ENCODE measurements at regions not wholly inside any gene's neighbourhood (a gene's known extent, or its start where the extent isn't known, plus 50 kb on each side); places are given as distances from the start of the nearest gene placed in this dataset.

DNA sequence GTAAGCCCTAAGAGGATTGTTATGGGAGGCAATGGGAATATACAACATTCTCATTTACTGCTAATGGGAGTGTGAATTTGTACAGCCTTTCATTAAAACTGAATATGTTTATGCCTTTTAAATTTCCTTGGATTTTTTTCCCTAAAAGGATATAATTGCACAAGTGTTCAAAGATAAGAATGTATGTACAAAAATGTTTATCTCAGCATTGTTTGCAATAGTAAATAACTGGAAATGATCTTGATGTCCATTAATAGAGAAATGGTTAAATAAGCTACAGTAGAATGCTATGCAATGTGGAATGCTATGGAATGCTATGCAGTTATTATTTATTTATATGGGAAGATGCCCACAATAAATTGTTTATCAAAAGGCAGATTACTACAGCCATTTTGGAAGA, 62.5 kb upstream of the SLC38A2 start:
- TF ChIP-seq, protein P1, sequence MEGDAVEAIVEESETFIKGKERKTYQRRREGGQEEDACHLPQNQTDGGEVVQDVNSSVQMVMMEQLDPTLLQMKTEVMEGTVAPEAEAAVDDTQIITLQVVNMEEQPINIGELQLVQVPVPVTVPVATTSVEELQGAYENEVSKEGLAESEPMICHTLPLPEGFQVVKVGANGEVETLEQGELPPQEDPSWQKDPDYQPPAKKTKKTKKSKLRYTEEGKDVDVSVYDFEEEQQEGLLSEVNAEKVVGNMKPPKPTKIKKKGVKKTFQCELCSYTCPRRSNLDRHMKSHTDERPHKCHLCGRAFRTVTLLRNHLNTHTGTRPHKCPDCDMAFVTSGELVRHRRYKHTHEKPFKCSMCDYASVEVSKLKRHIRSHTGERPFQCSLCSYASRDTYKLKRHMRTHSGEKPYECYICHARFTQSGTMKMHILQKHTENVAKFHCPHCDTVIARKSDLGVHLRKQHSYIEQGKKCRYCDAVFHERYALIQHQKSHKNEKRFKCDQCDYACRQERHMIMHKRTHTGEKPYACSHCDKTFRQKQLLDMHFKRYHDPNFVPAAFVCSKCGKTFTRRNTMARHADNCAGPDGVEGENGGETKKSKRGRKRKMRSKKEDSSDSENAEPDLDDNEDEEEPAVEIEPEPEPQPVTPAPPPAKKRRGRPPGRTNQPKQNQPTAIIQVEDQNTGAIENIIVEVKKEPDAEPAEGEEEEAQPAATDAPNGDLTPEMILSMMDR (IDR thresholded peaks at IDR 0.05) = no peak
- Mint-ChIP-seq H3K9me3 (ENCODE audit: low read depth) (no peaks in the 10 kb centered on the region), H3K4me3 (ENCODE audit: unreplicated experiment) (no peak overlapping the region), H3K27me3 (ENCODE audit: low read depth) (no peaks in the 10 kb centered on the region), H3K36me3 (ENCODE audit: low read depth) (no peaks in the 10 kb centered on the region), H3K4me1 (ENCODE audit: low read depth) (peaks cover 45% of the 10 kb centered on the region), H3K27ac (ENCODE audit: unreplicated experiment) (no peak overlapping the region)
- no peak for DNase-seq (ENCODE audit: low spot score)

- no peak for DNase-seq (ENCODE audit: low spot score)
- Mint-ChIP-seq H3K4me1 (ENCODE audit: low read depth) (peaks cover 54% of the 10 kb centered on the region), H3K4me3 (ENCODE audit: unreplicated experiment) (no peak overlapping the region), H3K27ac (ENCODE audit: unreplicated experiment) (no peak overlapping the region), H3K27me3 (ENCODE audit: low read depth) (no peaks in the 10 kb centered on the region), H3K9me3 (ENCODE audit: low read depth) (no peaks in the 10 kb centered on the region), H3K36me3 (ENCODE audit: low read depth) (no peaks in the 10 kb centered on the region)
- TF ChIP-seq, protein P1 (IDR thresholded peaks at IDR 0.05) = no peak
Observed at GRCh38 chr12:46433829-46434228, 61.3 kb upstream of the SLC38A2 start.

- no peak for DNase-seq (ENCODE audit: low spot score)
- no peaks in the 10 kb centered on the region for H3K27me3 Mint-ChIP-seq (ENCODE audit: low read depth)
- TF ChIP-seq, protein P1 (IDR thresholded peaks at IDR 0.05) = no peak
- peaks cover 6% of the 10 kb centered on the region for H3K9me3 Mint-ChIP-seq (ENCODE audit: low read depth)
- peaks cover 40% of the 10 kb centered on the region for H3K4me1 Mint-ChIP-seq (ENCODE audit: low read depth)
- H3K36me3 Mint-ChIP-seq (ENCODE audit: low read depth) = peaks cover 2% of the 10 kb centered on the region
- no peak overlapping the region for H3K4me3 Mint-ChIP-seq (ENCODE audit: unreplicated experiment)
- H3K27ac Mint-ChIP-seq (ENCODE audit: unreplicated experiment) = peak overlapping the region; percentile 94
Observed at GRCh38 chr12:46432325-46432724, 59.8 kb upstream of the SLC38A2 start.

DNA sequence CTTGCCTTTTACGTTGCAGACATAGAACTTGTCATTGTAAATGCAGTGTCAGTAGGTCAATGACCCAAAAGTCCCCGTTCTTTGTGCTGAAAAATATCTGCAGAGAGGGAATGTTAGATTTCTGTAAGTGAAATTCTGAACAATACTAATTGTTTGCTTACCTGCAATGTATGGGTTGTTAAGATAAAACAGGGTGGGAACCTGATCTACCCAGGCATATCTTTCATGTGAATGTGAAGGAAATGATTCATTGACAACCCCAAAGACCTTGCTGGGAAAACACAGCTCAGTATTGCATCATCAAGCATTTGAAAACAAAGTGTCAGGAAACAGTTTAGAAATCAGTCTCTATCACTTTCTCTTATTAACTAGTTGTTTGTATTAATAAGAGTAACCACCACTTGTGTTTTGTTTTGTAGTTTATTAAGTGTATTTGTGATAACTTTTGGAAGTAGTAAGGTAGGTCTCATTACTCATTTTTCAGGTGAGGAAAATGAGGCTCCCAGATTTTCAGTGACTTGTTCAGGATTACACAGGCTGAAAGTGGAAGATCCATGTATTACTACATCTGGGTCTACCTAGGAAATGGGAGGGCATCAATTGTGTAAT, 57.9 kb upstream of the SLC38A2 start:
- Mint-ChIP-seq H3K27ac (ENCODE audit: unreplicated experiment) (peak overlapping the region; percentile 86), H3K4me1 (ENCODE audit: low read depth) (peaks cover 40% of the 10 kb centered on the region), H3K27me3 (ENCODE audit: low read depth) (no peaks in the 10 kb centered on the region), H3K36me3 (ENCODE audit: low read depth) (peaks cover 12% of the 10 kb centered on the region), H3K9me3 (ENCODE audit: low read depth) (peaks cover 18% of the 10 kb centered on the region), H3K4me3 (ENCODE audit: unreplicated experiment) (no peak overlapping the region)
- TF ChIP-seq, protein P1 (IDR thresholded peaks at IDR 0.05) = no peak
- DNase-seq (ENCODE audit: low spot score) = no peak

Measured in chondrocyte (in vitro differentiated cells).